Activated naive CD8-positive, alpha-beta T cell treated with anti-CD3 and anti-CD28 coated beads for 36 hours (primary cell): ENCODE measurements at regions not wholly inside any gene's neighbourhood (a gene's known extent, or its start where the extent isn't known, plus 50 kb on each side); places are given as distances from the start of the nearest gene placed in this dataset.
"Not testable (repeated sequence)": the region's sequence is repeated elsewhere in the genome, so short reads cannot be mapped to it uniquely, and the experiment has no call there.

ENCODE experiments used
- DNase-seq: peaks from one replicate; pipeline ENCODE4 v3.0.0; 2021
- H3K27ac Mint-ChIP-seq: one replicate; pipeline ENCODE4 v1.8.0; 2022; ENCODE audit warnings: mild to moderate bottlenecking, moderate library complexity, mixed read lengths
- H3K27me3 Mint-ChIP-seq: one replicate; pipeline ENCODE4 v1.8.0; 2022; ENCODE audit warnings: mild to moderate bottlenecking, mixed read lengths
- H3K36me3 Mint-ChIP-seq: one replicate; pipeline ENCODE4 v1.8.0; 2021; ENCODE audit warnings: mild to moderate bottlenecking, mixed read lengths
- H3K4me1 Mint-ChIP-seq: one replicate; pipeline ENCODE4 v1.8.0; 2021; ENCODE audit warnings: mixed read lengths
- H3K4me3 Mint-ChIP-seq: one replicate; pipeline ENCODE4 v1.8.0; 2022; ENCODE audit warnings: mild to moderate bottlenecking, moderate library complexity, mixed read lengths
- H3K9me3 Mint-ChIP-seq: one replicate; pipeline ENCODE4 v1.8.0; 2022; ENCODE audit warnings: mixed read lengths

GRCh38 chr6:72457738-72458137 lies 164.1 kb upstream of the KCNQ5 start:
- DNase-seq = no peak
- no peak overlapping the region for H3K27ac Mint-ChIP-seq
- H3K4me1 Mint-ChIP-seq = no peaks in the 10 kb centered on the region
- peaks cover 7% of the 10 kb centered on the region for H3K27me3 Mint-ChIP-seq
- no peak overlapping the region for H3K4me3 Mint-ChIP-seq
- H3K9me3 Mint-ChIP-seq = no peaks in the 10 kb centered on the region
- no peaks in the 10 kb centered on the region for H3K36me3 Mint-ChIP-seq

- no peak for DNase-seq
- Mint-ChIP-seq H3K27me3 (peaks cover 7% of the 10 kb centered on the region), H3K36me3 (no peaks in the 10 kb centered on the region), H3K4me1 (no peaks in the 10 kb centered on the region), H3K9me3 (no peaks in the 10 kb centered on the region), H3K27ac (no peak overlapping the region), H3K4me3 (no peak overlapping the region)
Measured at GRCh38 chr6:72458521-72458920, 163.3 kb upstream of the KCNQ5 start.

GRCh38 chr6:72461144-72461543 lies 160.7 kb upstream of the KCNQ5 start:
- Mint-ChIP-seq H3K9me3 (no peaks in the 10 kb centered on the region), H3K27me3 (peaks cover 5% of the 10 kb centered on the region), H3K27ac (no peak overlapping the region), H3K4me1 (no peaks in the 10 kb centered on the region), H3K4me3 (no peak overlapping the region), H3K36me3 (no peaks in the 10 kb centered on the region)
- DNase-seq = no peak

- DNase-seq = no peak
- Mint-ChIP-seq H3K9me3 (no peaks in the 10 kb centered on the region), H3K36me3 (no peaks in the 10 kb centered on the region), H3K27me3 (peaks cover 6% of the 10 kb centered on the region), H3K27ac (no peak overlapping the region), H3K4me3 (no peak overlapping the region), H3K4me1 (no peaks in the 10 kb centered on the region)
Measured at GRCh38 chr6:72464246-72464645, 157.6 kb upstream of the KCNQ5 start.

GRCh38 chr6:72464791-72465691 lies 156.8 kb upstream of the KCNQ5 start:
- Mint-ChIP-seq H3K27me3 (peaks cover 6% of the 10 kb centered on the region), H3K36me3 (no peaks in the 10 kb centered on the region), H3K27ac (no peak overlapping the region), H3K4me3 (no peak overlapping the region), H3K4me1 (no peaks in the 10 kb centered on the region), H3K9me3 (no peaks in the 10 kb centered on the region)
- DNase-seq = no peak

- Mint-ChIP-seq H3K9me3 (no peaks in the 10 kb centered on the region), H3K36me3 (no peaks in the 10 kb centered on the region), H3K27ac (no peak overlapping the region), H3K4me1 (no peaks in the 10 kb centered on the region), H3K4me3 (no peak overlapping the region), H3K27me3 (peaks cover 6% of the 10 kb centered on the region)
- no peak for DNase-seq
Measured at GRCh38 chr6:72466471-72466870, 155.4 kb upstream of the KCNQ5 start.

GRCh38 chr6:72466971-72467566 lies 154.8 kb upstream of the KCNQ5 start:
- H3K27me3 Mint-ChIP-seq = peaks cover 6% of the 10 kb centered on the region
- no peaks in the 10 kb centered on the region for H3K4me1 Mint-ChIP-seq

GRCh38 chr6:72469406-72469983 lies 152.4 kb upstream of the KCNQ5 start:
- H3K4me3 Mint-ChIP-seq, H3K36me3 Mint-ChIP-seq, H3K27ac Mint-ChIP-seq, H3K4me1 Mint-ChIP-seq, DNase-seq, H3K9me3 Mint-ChIP-seq, H3K27me3 Mint-ChIP-seq: not testable (repeated sequence)

More at GRCh38 chr6:72466971-72467566, 154.8 kb upstream of the KCNQ5 start:
- Mint-ChIP-seq H3K4me3 (no peak overlapping the region), H3K27ac (no peak overlapping the region), H3K36me3 (no peaks in the 10 kb centered on the region), H3K9me3 (no peaks in the 10 kb centered on the region)
- DNase-seq = no peak

GRCh38 chr6:72476051-72476450 lies 145.8 kb upstream of the KCNQ5 start:
- Mint-ChIP-seq H3K27me3 (peaks cover 3% of the 10 kb centered on the region), H3K9me3 (no peaks in the 10 kb centered on the region)

GRCh38 chr6:72476646-72477045 lies 145.2 kb upstream of the KCNQ5 start:
- H3K27ac Mint-ChIP-seq = no peak overlapping the region
- no peaks in the 10 kb centered on the region for H3K9me3 Mint-ChIP-seq
- no peaks in the 10 kb centered on the region for H3K4me1 Mint-ChIP-seq
- DNase-seq = no peak
- no peak overlapping the region for H3K4me3 Mint-ChIP-seq
- H3K36me3 Mint-ChIP-seq = no peaks in the 10 kb centered on the region
- peaks cover 7% of the 10 kb centered on the region for H3K27me3 Mint-ChIP-seq

More at GRCh38 chr6:72476051-72476450, 145.8 kb upstream of the KCNQ5 start:
- no peak for DNase-seq
- H3K4me3 Mint-ChIP-seq = no peak overlapping the region
- H3K4me1 Mint-ChIP-seq = no peaks in the 10 kb centered on the region
- H3K27ac Mint-ChIP-seq = no peak overlapping the region
- no peaks in the 10 kb centered on the region for H3K36me3 Mint-ChIP-seq

- no peaks in the 10 kb centered on the region for H3K36me3 Mint-ChIP-seq
- H3K4me3 Mint-ChIP-seq = no peak overlapping the region
- H3K27me3 Mint-ChIP-seq = peaks cover 20% of the 10 kb centered on the region
- H3K4me1 Mint-ChIP-seq = no peaks in the 10 kb centered on the region
- DNase-seq = no peak
- H3K9me3 Mint-ChIP-seq = no peaks in the 10 kb centered on the region
- no peak overlapping the region for H3K27ac Mint-ChIP-seq
Measured at GRCh38 chr6:72495441-72495840, 126.4 kb upstream of the KCNQ5 start.

GRCh38 chr6:72497186-72497585 lies 124.7 kb upstream of the KCNQ5 start:
- no peak for DNase-seq
- Mint-ChIP-seq H3K4me1 (no peaks in the 10 kb centered on the region), H3K4me3 (no peak overlapping the region), H3K27me3 (peaks cover 14% of the 10 kb centered on the region), H3K9me3 (no peaks in the 10 kb centered on the region), H3K36me3 (no peaks in the 10 kb centered on the region), H3K27ac (no peak overlapping the region)

GRCh38 chr6:72500669-72501068 lies 121.2 kb upstream of the KCNQ5 start:
- Mint-ChIP-seq H3K27me3 (peaks cover 14% of the 10 kb centered on the region), H3K27ac (no peak overlapping the region), H3K9me3 (no peaks in the 10 kb centered on the region), H3K36me3 (no peaks in the 10 kb centered on the region), H3K4me3 (no peak overlapping the region), H3K4me1 (no peaks in the 10 kb centered on the region)
- DNase-seq = no peak

- no peaks in the 10 kb centered on the region for H3K9me3 Mint-ChIP-seq
- peaks cover 8% of the 10 kb centered on the region for H3K27me3 Mint-ChIP-seq
- DNase-seq = no peak
- no peaks in the 10 kb centered on the region for H3K4me1 Mint-ChIP-seq
- H3K4me3 Mint-ChIP-seq = no peak overlapping the region
- H3K36me3 Mint-ChIP-seq = no peaks in the 10 kb centered on the region
- H3K27ac Mint-ChIP-seq = no peak overlapping the region
Measured at GRCh38 chr6:72504406-72504805, 117.5 kb upstream of the KCNQ5 start.

- no peaks in the 10 kb centered on the region for H3K4me1 Mint-ChIP-seq
- no peak overlapping the region for H3K4me3 Mint-ChIP-seq
- H3K27ac Mint-ChIP-seq = no peak overlapping the region
- DNase-seq = no peak
- no peaks in the 10 kb centered on the region for H3K36me3 Mint-ChIP-seq
- H3K9me3 Mint-ChIP-seq = no peaks in the 10 kb centered on the region
- peaks cover 6% of the 10 kb centered on the region for H3K27me3 Mint-ChIP-seq
Measured at GRCh38 chr6:72505446-72505845, 116.4 kb upstream of the KCNQ5 start.
